Fibroblast of skin of right quadriceps (primary cell): ENCODE measurements at regions not wholly inside any gene's neighbourhood (a gene's known extent, or its start where the extent isn't known, plus 50 kb on each side); places are given as distances from the start of the nearest gene placed in this dataset.

Source experiments
- DNase-seq: peaks from one replicate; pipeline ENCODE4 v3.0.0-alpha.2; 2013

GRCh38 chr12:125604976-125605375, 539.7 kb downstream of the AACS start:
- DNase-seq = no peak

- DNase-seq = no peak
Measured at GRCh38 chr12:125606312-125606711, 541.1 kb downstream of the AACS start.

DNA sequence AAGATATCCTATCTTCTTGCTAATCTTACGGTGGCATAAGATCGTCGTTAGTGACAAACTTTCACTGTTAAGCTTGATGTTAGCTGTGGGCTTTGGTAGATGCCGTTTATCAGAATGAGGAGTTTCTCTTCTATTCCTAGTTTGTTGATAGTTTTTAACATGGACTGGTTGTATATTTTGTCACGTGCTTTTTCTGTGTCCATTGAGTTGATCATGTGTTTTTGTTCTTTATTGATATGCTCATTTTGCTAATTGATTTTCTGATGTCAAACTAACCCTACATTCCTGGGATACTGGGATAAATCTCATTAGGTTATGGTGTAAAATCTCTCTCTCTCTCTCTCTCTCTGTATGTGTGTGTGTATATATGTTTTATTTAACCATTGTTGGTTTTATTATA, 545.1 kb downstream of the AACS start:
- no peak for DNase-seq

- no peak for DNase-seq
Measured at GRCh38 chr12:125610971-125611370, 545.7 kb downstream of the AACS start.

DNA sequence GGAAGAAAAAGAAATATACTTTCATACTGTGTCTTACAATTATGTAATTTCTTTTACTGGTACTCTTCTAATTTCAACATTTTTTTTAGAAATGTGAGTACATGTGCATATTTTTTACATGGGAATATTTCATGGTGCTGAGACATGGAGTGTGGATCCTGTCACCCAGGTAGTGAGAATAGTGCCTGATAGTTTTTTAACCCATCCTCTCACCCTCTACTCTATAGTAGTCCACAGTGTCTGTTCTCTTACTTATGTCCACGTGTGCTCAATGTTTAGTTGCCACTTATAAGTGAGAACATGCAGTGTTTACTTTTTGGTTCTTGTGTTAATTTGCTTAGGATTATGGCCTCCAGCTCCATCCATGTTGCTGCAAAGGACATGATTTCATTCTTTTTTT, 548.8 kb downstream of the AACS start:
- DNase-seq = no peak

DNA sequence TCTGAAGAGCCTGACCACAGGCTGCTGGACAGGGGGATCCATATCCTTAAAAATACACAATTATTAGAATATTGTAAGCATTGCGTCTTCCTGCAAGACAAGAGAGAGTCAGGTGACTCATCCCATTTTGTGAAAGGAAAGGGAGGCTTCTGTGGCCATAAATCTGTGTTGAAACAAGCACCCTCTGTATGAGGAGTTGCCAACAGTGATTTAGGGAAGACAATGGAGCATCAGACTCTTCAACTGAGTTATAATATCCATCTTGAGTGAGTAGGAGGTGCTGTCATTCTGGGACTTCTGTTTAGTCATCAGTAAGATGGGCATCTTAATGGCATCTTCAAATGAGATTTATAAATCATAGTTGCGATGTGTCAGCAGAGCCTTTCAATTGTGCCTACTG, 554.5 kb downstream of the AACS start:
- no peak for DNase-seq

- no peak for DNase-seq
Measured at GRCh38 chr12:125633686-125634085, 568.5 kb downstream of the AACS start.

DNA sequence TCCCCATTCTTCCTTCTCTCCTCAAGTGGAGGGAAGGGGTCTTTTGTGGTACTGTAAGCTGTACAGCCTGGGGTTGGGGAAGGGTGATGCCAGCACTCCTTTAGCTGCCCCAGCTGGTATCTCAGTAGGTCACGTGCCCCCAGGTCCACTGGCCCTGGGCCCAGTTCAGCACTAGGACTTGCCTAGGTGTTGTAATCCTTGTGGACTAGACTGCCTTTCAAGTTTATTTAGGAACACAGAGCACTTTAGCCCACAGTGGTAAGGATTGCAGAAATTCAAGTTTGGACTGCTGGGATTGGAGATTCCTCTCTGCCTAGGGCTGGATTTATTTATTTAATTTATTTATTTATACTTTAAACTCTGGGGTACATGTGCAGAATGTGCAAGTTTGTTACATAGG, 569.6 kb downstream of the AACS start:
- DNase-seq = no peak

DNA sequence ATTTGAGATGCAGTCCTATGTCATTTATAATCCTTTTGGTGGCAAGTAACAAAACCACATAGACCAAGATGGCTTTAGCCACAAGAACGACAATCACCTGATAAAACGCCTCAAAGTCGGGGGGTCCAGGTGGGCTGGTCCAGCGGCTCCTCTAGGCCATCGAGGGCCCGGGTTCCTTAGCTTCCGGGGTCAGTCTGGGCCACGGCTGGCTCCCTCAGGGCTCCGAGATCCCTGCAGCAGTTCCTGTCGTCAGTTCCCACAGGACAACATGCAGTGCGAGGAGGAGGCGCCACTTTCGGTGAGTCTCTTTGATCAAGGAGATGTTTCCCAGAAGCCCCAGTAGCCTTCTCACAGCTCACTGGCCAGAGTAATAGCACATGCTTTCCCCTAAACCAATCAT, 574.6 kb downstream of the AACS start:
- no peak for DNase-seq

DNA sequence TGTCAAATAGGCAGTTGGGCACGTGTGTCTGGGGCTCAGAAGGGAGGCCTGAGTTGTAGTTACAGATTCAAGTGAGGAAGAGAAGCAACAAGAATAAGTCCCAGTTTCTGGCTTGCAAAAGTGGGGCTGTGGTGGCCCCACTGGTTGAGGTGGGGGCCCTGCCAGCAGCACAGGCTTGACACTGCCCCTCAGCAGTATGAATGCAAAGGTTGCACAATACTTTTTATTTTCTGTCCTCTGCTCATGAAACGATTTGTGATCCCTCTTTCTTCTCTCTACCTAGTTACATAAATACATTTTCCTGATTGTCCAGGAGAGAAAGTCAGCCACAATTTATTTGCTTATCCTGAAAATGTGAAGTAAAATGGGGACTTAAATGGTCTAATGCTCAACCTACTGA, 577.8 kb downstream of the AACS start:
- DNase-seq = no peak

DNA sequence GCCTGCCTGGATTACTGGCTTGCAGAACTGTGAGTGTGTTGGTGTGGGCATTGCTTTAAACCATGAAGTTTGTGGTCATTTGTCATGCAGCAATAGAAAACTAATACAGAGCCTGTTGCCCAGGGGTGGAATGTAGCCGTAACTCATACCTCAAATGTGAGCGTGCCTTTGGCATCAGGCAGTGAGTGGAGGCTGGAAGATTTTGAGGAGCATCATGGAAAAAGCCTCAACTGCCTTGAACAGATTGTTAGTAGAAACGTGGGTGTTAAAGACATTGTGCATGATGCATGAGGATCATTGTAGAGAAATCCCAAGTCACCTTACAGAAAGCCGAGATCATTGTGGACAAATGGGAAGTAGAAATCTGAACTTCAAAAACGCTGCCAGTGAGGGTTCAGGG, 580.5 kb downstream of the AACS start:
- DNase-seq = no peak

DNA sequence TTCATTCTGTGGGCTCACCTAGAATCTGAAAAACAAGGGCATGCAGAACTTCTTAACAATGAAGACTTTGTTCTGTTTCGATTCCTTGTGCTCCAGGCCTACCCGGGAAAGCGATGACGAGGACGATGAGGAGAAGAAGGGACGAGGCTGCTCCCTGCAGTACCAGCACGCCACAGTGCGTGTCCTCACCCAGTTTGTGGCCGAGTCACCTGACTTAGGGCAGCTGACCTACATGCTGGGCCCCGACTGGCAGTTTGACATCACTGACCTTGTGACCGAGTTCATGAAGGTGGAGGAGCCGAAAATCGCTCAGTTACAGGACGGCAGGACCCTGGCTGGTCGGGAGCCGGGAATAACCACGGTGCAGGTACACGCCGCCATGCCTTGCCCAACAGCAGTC, 585.4 kb downstream of the AACS start:
- DNase-seq = no peak

DNA sequence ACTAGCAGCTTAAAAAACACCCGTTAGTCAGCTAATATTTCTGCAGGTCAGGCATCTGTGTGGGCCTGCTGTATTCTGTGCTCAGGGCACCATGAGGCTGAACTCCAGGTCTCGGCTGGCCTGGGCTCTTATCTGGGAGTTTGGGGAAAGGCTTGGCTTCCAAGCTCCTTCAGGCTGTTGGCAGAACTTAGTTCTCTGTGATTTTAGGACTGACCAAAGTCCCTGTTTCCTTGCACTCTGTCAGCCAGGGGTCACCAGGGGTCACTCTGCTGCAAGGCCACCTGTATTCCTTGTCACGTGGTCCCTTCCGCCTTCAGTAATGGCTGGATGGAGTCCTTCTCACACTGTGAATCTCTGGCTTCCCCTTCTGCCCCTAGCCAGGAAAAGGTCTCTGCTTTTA, 586.4 kb downstream of the AACS start:
- DNase-seq = no peak

DNA sequence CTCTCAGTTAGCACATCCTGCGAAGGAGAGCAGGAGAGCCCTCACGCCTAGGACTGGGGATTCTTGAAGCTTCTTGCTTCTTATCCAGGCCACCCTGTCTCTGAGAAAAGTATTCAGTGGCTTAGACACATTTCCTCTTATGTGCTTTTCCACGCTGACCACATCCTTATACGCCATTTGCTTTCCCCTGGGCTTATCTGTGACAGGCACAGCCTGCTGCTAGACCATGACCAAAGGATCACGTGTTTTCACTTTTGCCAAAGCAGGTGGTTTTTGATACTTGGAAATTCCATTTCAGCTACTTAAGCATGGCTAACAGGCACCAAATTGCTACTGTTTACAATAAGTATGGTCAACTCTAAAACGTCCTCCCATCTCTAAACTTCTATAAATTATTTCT, 587.4 kb downstream of the AACS start:
- DNase-seq = no peak

DNA sequence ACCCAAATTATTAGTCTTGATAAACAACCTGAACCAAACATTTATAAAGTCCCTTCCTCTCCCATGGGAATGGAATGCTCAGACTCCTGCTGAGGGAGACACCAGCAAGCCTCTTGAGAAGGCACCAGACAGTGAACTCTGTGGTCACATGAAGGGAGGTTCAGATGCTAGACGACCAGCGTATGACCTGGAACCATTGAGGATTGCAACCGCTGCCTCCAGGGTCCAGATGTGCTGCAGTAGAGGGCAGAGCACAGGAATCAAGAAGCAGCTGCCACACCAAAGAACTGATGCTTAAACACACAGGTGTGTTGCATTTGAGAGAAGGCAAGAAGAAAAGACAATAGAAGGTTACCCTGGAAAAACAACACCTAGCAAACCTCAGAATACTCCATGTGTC, 592.4 kb downstream of the AACS start:
- DNase-seq = no peak

- DNase-seq = no peak
Measured at GRCh38 chr12:125674554-125675338, 609.5 kb downstream of the AACS start.

DNA sequence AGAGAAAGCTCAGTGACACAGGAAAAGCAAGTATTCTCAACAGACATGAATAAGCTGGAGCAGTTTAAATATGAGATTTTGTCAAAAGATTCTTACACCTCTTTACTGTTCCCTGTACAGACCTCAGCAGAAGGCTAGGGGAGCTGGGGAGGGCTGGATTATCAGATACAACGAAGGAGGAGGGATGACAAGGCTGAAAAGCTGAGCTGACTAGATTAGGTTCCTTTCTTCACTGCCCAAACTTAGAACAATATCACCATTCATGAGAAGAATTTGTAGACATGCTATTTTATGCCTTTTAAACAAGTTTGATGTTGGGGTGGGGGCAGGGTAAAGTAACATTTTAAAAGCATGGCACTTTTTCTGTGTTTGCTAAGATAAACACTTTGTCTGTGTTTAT, 611.1 kb downstream of the AACS start:
- no peak for DNase-seq

DNA sequence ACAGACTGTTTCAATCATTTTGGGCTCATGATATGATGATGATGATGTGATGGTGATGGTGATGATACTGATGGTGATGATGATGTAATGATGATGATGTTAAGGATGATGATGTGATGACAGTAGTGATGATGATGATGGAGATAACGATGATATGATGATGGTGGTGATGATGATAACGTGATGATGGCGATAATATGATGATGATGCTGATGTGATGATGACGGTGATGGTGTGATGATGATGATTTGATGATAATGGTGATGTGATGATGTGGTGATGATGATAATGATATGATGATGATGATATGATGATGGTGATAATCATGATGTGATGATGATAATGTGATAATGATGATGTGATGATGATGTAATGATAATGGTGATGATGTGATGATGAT, 612.6 kb downstream of the AACS start:
- DNase-seq = no peak

GRCh38 chr12:125678589-125678993, 613.4 kb downstream of the AACS start:
- DNase-seq = no peak

- no peak for DNase-seq
Measured at GRCh38 chr12:125683748-125684381, 618.6 kb downstream of the AACS start.

GRCh38 chr12:125684968-125685790, 619.9 kb downstream of the AACS start:
- no peak for DNase-seq

GRCh38 chr12:125685915-125686314, 620.7 kb downstream of the AACS start:
- DNase-seq = no peak

DNA sequence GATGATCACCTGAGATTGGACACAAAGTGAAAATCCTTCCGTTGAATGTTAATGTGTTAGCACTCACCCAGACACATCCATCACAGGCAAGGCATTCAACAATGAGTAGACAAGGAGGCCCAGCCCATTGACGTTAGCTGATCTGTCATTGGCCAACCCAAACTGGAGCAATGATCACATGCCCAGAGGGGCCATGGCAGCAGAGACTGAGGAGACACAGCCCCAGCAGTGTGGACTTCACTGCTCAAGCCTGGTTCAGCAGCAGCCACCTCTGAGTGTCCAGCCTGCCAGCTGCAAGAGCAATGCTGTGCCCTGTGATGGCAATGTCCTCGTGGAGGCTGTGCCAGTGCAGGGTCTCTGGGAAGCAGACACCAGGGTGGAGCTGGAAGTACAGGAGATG, 622.2 kb downstream of the AACS start:
- no peak for DNase-seq

DNA sequence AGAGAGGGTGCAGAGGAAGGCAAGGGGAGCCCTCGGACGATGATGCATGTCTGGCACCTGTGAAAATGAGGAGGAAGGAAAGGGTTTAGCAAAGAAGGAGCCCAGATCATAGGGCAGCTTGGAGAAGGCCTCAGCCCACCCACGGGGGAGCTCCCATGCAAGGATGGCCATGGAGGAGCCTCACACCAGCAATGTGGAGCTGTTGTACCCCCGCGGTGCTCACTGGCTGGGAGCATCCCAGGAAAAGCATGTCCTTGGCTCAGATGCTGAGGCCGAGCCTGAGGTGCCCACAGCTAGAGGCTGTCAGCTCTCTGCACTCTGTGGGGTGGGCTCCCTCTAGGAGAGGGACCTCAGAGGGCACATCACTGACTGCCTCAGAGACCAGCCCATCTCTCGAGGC, 622.6 kb downstream of the AACS start:
- DNase-seq = no peak
